CD4-positive, alpha-beta T cell treated with Interleukin-21 for 1 hour (primary cell): ENCODE measurements at regions not wholly inside any gene's neighbourhood (a gene's known extent, or its start where the extent isn't known, plus 50 kb on each side); places are given as distances from the start of the nearest gene placed in this dataset.

ENCODE experiments used
- DNase-seq: peaks from one replicate; pipeline ENCODE4 v3.0.0-alpha.2; 2020

GRCh38 chr10:118102121-118102520, 55.4 kb upstream of the RAB11FIP2 start:
- no peak for DNase-seq

- DNase-seq: no peak
Observed at GRCh38 chr10:118101501-118101900, 54.8 kb upstream of the RAB11FIP2 start.
